GM12875 (cell line): ENCODE measurements at regions not wholly inside any gene's neighbourhood (a gene's known extent, or its start where the extent isn't known, plus 50 kb on each side); places are given as distances from the start of the nearest gene placed in this dataset.

Experiments
- H3K4me3 ChIP-seq: one replicate; pipeline ENCODE4 v1.5.1; 2011; ENCODE audit warnings: low read depth, low read length, control low read depth
- CTCF ChIP-seq: IDR thresholded peaks from 2 replicates; pipeline ENCODE4 v1.5.1; 2011; ENCODE audit warnings: low read depth, mild to moderate bottlenecking, control low read depth, inconsistent platforms, low read length, moderate library complexity, borderline replicate concordance; ENCODE audit not compliant: insufficient read depth

DNA sequence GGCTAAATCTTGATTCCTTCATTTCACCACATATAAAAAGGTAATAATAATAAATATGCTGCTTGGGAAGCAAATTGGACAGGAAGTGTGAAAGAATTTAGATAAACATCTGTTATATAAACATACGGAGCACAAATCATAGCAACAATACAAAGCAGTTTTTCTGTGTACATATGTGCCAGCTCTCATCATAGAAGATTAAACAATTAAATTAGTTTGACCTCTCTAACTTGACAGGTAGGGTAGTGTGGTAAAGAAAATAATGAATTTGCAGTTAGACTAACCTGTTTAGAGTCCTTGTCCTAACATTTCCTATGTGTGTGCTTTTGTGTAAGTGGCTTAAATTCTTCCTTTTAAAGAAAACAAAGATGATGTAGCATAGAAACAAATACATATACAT lies 995.7 kb upstream of the TENM4 start:
- TF ChIP-seq CTCF: no peak
- no peak overlapping the region for H3K4me3 ChIP-seq

DNA sequence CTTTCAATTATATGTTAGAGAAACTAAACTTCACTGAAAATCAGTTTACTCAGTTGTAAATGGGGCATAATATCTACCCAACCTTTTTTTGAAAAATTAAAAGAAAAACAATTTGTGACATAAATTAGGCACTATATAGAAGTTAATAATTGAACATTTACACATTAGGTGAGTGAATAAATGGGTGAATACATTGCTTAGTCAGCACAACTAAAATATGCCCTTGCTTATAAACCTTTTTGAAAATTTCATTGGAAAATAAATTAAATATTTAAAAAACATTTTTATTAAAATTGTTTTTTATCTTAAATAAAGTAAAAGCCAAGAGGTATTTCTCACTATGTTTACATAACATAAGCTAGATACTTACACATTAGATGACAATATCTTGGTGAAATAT lies 994.5 kb upstream of the TENM4 start:
- TF ChIP-seq CTCF: no peak
- no peak overlapping the region for H3K4me3 ChIP-seq

GRCh38 chr11:80432057-80432456 lies 991.2 kb upstream of the TENM4 start:
- H3K4me3 ChIP-seq: no peak overlapping the region
- TF ChIP-seq CTCF: no peak

- no peak overlapping the region for H3K4me3 ChIP-seq
- no peak for TF ChIP-seq CTCF
Observed at GRCh38 chr11:80424012-80424695, 983.3 kb upstream of the TENM4 start.

- TF ChIP-seq CTCF: no peak
- no peak overlapping the region for H3K4me3 ChIP-seq
Observed at GRCh38 chr11:80420374-80420773, 979.5 kb upstream of the TENM4 start.

DNA sequence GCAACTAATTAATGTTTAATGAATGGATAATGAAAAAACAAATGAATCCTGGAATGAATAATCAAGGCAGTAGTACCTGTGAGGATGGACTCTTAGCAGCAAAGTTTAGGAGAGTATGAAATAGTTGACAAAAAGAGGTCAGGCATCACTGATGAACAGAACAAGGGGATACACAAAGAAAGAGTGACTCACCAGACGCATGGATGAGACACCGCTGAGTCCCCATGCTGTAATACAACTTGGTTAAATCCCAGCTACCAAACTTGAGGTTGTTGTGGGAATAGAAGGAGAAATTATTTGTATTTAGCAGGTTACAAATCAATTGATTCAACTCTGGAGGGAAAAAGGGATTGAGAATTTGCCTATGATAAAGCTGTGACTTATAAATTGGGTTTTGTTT lies 976.9 kb upstream of the TENM4 start:
- no peak overlapping the region for H3K4me3 ChIP-seq
- TF ChIP-seq CTCF: no peak

GRCh38 chr11:80415580-80415979 lies 974.8 kb upstream of the TENM4 start:
- no peak overlapping the region for H3K4me3 ChIP-seq
- no peak for TF ChIP-seq CTCF
